NCI-H226 (cell line): ENCODE measurements at regions not wholly inside any gene's neighbourhood (a gene's known extent, or its start where the extent isn't known, plus 50 kb on each side); places are given as distances from the start of the nearest gene placed in this dataset.
A peak's percentile ranks its signal among the peaks of the same experiment; 100 is the strongest.
"Not testable (repeated sequence)": the region's sequence is repeated elsewhere in the genome, so short reads cannot be mapped to it uniquely, and the experiment has no call there.

Experiments used
- DNase-seq: peaks from one replicate; pipeline ENCODE4 v3.0.0-alpha.2; 2015

DNA sequence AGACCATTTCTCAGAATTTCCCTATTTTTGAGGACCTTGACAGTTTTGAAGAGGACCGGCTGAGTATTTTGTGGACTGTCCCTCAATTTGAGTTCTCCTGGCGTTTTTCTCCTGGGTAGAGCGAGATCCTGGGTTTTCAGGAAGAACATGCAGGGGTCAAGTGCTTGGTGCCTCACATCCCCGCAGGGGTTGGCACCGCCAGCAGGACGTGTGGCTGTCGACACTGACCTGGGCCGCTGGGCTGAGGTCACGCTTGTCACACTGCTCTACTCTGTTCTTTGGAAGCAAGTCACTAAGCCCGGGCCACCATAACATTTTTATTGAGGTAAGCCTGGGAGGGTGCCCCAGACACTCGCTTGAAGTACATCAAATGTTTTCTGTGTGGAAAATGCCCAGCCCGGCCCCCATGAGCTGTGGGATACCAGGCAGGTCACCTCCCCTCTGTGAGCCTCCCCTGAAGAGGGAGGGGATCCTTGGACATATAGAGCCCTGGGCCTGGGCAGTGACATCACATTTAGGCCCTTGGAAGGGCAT lies 112.0 kb downstream of the NPIPB11 start:
- not testable (repeated sequence) for DNase-seq

DNA sequence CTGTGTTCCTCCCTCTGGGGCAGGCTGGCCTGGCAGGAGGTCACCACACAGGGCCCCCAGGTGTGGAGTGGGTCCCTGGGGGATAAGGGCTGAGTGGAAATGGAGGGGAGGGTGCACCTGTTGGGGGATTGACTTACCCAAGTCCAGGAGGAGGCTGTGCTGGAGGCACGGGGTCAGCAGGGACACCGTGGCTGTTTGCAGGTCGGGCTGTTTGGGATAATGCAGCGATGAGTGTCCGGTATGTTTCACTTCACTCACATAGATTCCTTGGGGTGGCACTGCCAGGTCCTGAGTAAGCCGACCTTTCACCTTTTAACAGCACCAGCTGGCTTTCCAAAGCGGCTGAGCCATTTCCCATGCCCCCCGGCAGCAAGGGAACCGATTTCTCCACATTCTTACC lies 113.0 kb downstream of the NPIPB11 start:
- DNase-seq: not testable (repeated sequence)

DNA sequence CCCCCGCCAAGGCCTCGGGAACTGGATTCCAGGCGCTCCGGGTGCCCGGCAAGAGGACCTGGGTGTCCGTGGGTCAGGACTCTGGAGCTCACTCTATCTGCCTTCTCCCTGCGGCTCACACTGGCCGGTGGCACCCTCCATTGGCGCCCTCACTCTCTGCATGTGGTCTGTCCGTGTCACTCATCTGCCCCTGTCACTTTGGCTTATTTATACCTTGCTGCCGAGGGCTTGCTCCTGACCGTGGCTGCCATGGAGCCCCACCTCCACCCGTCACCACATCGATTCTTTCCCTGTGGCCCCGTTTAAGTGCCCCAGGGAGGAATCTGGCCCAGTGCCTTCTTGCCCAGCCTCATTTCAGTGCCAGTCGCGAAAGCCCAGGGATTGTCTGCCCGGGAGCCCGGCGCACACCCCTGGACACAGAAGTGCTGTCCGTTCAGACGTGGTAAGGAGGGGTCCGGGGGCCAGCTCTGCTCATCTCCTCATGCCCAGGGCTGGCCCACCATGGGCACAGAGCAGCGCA lies 113.5 kb downstream of the NPIPB11 start:
- not testable (repeated sequence) for DNase-seq

DNA sequence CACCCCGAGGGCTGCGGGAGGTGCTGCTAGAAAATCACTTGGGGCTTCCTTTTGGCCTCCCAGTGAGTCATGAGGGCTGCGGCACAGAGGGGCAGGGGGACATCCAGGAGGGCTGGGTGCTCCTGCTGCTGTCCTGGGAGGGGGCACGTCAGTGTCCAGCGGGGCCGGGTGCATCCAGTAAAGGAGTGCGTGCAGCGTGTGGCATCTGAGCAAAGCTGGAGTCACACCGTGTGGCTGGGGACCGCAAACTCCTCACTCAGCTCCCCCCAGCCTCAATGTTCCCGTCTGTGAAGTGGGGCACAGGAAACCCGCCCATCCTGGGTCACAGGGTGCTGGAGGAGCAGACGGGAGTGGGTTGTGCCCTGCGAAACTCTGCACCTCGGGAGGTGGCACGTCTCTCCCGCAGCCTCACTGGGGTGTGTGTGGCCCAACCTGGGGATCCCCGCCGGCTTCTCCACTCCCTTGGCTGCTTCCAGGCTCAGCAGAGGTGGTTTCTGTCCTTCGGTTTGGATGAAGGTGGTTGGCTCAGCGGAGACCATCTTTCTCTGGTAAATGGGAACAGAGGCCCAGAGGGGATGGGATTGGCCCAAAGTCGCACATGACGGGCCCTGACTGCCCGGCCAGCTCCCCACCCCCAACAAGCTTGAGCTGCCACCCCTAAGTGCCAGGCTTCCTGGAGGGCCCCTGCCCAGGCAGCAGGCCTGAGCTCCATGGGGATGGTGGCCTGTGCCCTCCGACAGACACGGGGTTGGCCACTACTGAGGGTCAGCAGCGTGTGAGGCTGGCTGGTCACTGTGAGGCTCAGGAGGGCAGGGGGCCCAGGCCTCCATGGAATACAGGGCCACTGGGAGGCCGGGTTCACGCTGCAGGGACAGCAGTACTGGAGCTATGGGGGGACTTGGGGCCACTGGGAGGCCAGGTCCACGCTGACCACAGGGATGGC lies 114.9 kb downstream of the NPIPB11 start:
- DNase-seq: not testable (repeated sequence)

DNA sequence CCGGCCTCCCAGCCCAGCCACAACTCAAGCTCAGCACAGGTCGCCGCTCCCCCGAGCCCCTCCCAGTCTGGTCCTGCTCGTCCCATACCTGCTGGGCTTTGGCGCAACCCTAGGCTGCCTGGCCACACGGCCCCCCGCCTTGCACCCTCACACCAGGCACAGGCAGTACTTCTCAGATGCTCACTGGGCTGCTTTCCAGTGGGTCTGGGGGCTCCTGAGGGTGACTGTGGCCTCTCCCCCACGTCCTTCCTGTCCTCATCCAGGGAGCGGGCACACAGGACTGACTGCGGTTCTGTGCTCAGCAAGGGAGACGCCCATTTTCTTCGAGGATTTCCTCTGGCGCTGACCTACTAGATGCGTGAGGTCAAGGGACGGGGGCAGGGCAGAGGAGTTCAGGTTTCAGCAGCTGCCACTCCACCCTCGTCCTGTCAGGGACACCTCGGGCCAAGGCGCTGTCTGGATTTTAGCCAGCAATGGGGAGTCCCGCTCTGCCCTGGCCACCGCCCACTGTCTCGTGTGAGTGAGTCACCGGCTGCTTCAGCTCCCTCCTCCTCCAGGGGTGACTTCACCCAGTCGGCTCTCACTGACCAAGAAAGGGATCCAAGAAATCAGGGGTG lies 115.8 kb downstream of the NPIPB11 start:
- DNase-seq: peak; percentile 95

DNA sequence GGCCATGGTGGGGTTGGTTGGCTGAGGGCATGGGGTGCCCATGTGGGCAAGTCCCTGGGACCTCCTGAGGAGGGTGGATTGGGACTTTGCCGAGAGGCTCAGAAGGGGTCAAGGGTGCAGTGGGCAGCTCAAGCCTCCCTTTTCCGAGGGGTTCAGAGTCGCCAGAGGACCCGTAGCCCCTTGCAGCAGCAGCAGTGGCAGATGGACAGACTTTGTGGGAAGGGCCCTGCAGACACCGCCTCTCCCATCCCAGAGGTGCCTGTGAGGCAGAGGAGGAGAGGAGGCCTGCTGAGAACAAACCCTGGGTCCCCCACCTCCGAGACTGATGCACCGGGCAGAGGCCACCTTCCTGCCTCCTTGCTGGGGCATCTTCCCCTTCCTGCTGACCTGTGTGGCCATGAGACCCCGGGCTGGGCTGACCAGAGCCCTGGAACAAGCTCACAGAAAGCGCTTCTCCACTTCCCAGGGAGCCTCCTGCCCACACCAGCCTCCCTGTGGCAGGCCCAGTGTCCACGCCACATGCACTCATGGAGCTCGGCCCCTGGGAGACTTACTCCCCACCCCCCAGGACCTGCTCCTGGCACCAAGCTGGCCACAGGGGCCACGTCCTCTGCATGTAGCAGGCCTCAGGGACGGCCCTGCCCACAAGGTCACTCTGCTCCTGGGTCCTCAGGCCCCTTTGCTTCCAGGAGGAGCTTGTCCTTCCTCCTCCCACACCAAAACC lies 116.8 kb downstream of the NPIPB11 start:
- not testable (repeated sequence) for DNase-seq

DNA sequence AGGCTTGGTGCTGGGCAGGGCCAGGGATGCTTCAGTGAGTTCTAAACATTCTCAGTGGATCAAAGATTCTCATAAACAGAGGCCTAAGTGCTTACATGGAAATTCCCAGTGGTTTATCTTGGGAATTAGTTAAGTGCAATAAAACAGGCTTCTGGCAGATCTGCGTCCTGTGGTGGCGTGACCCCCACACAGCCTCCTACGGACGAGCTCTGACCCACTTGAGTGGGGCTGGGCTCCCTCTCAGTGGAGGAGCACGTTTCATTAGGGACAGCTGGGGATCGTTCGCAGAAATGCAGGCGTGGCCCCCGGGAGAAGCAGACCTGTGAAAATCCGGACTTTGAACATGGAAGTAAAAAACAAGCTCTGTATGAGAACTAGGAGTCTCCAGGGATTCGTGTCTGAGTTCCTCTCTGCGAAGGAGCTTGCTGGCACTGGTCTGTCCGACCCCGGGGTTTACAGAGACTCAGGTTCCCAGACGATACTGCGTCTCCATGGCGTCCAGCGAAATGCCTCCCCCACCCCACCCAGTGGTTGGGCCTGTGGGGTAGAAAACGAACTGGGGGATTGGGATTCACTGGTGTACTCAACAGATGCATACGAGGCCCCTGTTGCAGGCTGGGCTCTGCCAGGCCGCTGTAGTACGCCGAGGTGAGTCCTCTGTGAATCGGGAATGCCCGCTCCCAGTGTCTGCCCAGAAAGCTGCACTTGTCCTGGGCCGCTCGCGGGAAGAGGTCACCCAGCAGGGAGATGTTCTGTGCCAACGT lies 117.6 kb downstream of the NPIPB11 start:
- not testable (repeated sequence) for DNase-seq

DNA sequence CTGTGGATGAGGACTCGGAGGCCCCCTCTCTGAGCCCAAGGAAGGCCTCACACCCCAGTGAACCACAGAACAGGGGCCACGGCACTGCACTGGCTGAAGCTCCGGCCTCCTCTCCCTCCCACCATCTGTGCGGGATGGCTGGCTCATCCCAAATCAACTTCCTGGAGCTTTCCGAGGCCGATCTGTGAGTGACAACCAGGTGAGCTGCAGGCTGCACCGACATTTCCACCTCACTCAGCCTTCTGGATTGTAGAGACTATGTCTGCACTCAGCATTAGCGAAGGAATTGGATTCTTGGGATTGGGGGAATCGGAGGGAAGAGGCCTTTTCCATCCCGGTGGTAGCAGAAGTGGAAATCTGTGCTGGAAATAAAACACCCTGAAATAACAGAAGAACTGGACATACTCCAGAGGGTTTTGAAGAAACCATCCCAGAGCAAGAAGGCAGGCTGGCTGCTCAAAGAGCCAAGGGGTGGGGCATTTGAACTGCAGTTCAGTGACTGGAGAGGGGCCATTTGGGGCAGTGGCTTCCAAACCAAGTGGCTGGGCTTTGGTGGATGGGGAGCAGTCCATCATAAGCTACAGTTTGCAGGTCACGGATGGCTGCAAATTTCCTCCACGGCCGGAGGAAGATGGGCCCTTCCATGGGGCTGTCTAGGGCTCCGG lies 118.5 kb downstream of the NPIPB11 start:
- DNase-seq: not testable (repeated sequence)

DNA sequence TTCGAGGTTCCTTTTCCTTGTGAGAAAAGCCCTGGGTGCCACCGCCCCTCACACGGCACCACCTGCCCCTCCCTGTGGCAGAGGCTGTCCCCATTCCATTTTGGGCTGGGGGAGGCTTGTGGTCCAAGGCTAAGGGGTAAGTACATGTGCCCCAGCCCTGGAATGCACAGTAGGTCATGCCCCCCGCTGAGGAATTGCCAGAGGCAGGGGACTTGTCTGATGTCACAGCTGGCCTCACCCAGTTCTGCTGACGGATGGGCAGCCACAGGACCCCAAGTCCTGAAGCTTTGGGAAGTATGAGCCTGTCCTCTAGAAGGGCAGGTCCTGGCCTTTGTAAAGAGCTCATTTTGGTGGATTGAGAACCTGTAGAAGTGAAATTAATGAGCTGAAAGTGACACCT lies 119.3 kb downstream of the NPIPB11 start:
- not testable (repeated sequence) for DNase-seq

DNA sequence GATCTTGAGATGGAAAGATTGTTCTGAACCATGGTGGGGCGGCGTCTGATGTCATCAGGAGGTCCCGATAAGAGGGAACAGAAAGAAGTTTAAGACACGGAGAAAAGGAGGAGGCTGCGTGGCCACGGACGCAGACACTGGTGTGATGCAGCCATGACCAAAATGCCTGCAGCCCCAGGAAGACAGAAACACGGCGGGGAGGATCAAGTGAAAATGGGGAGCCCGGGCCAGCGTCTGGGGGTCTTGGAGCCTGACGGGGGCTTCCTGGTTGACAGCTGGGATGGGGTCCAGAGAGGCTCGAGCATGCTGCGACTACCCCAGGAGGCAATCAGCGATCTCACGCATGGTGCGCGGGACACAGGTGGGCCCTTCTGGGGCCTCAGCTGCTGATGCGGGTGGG lies 119.7 kb downstream of the NPIPB11 start:
- DNase-seq: not testable (repeated sequence)

DNA sequence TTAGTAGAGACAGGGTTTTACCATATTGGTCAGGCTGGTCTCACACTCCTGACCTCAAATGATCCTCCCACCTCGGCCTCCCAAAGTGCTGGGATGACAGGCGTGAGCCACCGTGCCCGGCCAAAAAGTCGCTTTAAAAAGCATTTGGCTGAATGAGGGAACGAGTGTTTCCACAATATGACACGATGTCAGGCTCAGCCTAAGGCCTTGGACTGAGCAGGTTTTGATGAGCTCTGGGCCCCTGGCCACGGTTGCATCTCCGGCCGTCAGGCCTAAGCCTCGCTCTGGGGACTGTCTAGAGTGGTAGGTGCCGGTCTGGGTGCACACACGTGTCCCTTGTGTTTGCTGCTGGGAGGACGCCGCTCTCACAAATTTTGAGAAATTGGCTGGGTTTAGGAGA lies 120.3 kb downstream of the NPIPB11 start:
- DNase-seq: not testable (repeated sequence)

DNA sequence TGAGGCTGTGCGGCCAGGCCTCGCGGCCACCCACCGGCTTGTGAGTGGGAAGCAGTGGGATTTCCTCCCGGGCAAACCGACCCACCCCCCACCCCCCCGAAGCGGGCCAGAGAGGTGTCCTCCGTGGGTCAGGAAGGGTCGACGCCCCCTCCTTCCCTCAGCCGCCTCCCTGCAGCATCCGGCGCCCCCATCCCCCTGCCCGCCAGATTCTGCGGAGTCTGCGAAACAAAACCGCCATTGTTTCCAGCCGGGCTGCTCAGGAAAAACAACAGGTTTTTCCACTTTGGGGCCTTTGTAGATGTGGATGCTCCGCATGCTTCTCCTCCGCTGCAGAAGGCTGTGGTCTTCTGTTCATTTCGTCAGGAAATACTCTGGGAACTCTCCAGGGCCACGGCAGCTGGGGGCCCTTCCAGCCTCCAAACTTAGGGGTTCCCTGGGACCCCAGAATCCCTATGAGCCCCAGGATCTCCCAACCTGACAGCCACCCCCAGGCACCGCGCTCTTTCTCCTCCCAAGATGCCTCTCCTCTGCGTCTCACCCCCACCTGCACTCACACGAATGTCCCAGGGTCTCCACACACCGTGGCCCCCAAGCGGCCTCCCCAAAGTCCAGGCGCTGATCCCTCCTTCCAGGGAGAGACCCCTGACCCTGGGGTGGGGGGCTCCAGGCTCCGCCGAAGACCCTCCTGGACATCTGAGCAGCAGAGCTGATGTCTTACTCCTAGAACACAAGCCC lies 121.2 kb downstream of the NPIPB11 start:
- not testable (repeated sequence) for DNase-seq

DNA sequence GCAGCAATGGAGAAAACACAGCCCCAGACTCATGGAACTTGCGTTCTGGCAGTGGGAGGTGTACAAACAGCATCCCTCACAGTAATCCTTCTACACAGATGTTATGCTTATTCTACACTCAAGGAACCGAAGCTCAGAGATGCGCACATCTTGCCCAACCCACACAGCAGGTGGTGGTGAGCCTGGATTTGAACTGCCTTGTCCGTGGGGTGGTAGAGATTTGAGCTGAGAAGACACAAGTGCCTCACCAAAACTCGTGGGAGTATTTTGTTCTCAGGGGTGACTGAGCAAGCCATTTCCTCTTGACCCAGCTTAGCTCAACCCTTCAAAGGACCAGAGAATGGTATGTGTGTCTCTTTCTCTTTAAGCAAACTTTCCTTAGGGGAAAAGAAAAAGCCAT lies 121.8 kb downstream of the NPIPB11 start:
- not testable (repeated sequence) for DNase-seq

DNA sequence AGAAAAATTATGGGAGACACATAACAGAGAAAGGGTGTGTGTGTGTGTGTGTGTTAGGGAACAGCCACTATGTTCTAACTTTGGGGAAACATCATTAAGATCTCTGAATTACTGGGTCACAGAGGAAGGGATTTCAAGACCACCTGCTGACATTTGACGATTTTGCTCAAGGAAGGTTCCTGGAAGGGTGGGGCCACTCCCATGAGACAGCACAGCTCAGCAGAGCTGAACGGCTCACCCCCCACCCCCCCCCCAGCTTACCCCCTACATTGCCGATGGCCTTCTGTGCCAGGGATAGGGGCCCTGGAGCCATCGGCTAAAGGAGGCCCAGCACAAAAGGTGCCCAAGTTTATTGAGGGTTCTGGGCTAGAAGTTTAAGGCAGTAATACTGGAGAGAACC lies 122.4 kb downstream of the NPIPB11 start:
- not testable (repeated sequence) for DNase-seq

DNA sequence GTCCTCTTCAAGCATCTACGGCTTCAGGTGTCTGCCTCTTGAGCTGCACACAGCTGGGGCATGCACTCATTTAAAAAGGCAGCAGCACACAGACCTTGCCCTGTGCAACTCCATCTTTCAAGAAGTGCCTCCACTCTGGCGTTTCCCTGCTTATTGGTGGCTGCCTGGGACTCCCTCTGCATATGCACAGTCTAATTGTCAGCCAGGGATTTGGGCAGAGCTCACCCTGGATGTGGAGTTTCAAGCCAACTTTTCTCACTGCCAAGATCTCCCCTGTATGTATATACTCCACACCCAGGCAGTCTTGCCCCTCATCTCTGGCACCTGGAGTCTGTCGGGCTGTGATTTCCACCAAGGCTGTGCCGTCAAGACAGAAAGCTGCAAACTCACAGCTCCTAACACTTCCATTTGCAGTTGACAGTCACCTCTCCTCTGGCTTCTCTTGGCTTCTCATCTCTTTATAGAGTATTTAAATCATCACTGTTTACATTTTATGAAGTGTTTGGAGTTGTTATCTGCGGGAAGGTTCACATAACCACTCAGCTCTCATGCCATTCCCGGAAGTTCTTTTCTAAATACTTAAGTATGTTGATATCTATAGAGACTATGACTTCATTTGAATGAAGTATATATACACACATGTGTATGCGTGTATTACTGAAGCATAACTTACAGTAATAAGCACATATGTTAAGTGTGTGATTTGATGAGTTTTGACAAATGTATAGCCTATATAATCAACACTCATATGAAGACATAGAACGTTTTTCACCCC lies 128.2 kb downstream of the NPIPB11 start:
- DNase-seq: not testable (repeated sequence)

DNA sequence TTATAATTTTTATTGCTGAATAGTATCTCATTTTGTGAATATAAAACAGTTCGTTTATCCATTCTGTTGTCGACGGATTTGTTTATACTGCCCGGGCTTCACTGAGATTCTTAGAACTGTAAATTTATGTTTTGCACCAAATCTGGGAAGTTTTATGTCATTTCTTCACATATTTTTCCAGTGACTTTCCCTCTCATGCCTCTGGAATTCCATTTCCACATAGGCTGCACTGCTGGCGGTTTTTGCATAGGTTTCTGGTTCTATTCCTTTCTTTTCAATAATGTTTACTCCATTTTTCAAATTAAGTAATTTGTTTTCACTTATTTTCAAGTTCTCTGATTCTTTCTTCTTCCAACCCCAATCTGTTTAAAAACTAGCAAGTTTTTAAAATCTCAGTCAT lies 130.1 kb downstream of the NPIPB11 start:
- not testable (repeated sequence) for DNase-seq

DNA sequence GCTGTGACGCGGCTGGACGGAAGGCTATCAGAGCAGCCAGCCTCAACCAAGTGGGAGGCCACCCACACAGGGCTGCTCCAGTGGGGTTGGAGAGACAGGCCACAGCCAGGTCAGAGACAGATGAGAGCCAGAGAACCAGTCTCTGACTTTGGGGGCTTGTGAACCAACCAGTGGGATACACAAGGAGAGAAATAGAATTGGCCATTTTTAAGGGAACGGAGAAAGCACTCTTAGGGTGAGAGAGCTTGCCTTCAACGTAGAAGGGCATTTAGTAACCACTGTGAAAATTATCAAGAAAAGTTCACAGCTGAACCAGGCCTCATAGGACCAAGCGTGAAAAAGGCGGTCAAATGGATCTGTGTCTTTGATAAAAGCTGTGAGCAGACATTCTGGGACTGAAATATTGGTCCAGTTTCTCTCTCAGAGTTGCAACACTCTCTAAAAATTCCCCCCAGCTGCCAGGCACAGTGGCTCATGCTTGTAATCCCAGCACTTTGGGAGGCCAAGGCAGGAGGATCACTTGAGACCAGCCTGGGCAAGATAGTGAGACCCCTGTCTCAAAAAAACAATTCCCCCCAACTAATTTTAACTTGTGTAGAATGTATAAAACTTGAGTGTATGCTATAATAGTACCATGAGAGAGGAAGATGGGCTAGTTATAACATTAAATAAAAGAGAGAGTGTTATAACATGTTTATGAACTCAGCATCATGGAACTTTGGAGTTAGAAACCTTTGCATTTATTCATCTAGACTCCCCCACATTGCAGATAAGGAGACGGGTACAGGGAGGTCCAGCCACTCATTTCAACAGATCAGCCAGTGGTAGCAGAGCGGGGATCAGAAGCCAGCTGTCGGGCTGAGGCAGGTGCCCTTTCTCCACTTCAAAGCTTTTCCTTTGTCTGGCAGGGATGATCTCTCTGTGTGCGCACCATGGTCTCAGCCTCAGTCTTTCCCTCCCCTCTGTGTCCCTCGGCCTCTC lies 132.2 kb downstream of the NPIPB11 start:
- DNase-seq: peak; percentile 56

DNA sequence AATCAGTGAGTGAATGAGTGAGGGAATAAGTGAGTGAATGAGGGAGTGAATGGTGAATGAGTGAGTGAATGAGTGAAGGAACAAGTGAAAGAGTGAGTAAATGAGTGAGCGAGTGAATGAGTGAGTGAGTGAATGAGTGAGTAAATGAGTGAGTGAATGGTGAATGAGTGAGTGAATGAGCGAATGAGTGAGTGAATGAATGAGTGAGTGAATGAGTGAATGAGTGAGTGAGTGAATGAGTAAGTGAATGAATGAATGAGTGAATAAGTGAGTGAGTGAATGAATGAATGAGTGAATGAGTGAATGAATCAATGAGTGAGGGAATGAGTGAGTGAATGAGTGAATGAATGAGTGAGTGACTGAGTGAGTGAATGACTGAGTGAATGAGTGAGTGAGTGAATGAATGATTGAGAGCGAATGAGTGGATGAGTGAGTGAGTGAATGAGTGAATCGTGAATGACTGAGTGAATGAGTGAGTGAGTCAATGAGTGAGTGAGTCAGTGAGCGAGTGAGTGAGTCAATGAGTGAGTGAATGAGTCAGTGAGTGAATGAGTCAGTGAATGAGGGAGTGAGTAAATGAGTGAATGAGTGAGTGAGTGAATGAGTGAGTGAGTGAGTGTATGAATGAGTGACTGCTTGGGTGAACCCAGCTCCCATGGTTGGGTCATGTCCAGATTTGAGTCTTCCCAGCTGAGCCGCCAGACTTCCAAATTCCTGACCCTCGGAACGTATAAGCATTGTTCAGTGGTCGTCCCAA lies 133.0 kb downstream of the NPIPB11 start:
- DNase-seq: not testable (repeated sequence)
